ENCODE measurements at regions not wholly inside any gene's neighbourhood (a gene's known extent, or its start where the extent isn't known, plus 50 kb on each side); places are given as distances from the start of the nearest gene placed in this dataset.
A peak's percentile ranks its signal among the peaks of the same experiment; 100 is the strongest.

- TF ChIP-seq HIC2 (CRISPR knock-in tag; IDR thresholded peaks at IDR 0.05; ENCODE audit: low read depth): no peak
- no peak for TF ChIP-seq ZBTB1 (CRISPR knock-in tag; IDR thresholded peaks at IDR 0.05; ENCODE audit: borderline replicate concordance)
- no peak for TF ChIP-seq ZMYM4 (CRISPR knock-in tag; IDR thresholded peaks at IDR 0.05)
- no peak for TF ChIP-seq ZSCAN31 (CRISPR knock-in tag; IDR thresholded peaks at IDR 0.05; ENCODE audit: low read depth)
- no peak for TF ChIP-seq ZNF562 (CRISPR knock-in tag; IDR thresholded peaks at IDR 0.05; ENCODE audit: borderline replicate concordance)
- no peak for TF ChIP-seq MZF1 (CRISPR knock-in tag; IDR thresholded peaks at IDR 0.05; ENCODE audit: borderline replicate concordance)
- no peak for TF ChIP-seq ZNF275 (CRISPR knock-in tag; IDR thresholded peaks at IDR 0.05; ENCODE audit: borderline replicate concordance)
- TF ChIP-seq AKNA (CRISPR knock-in tag; IDR thresholded peaks at IDR 0.05; ENCODE audit: borderline replicate concordance): no peak
- no peak for TF ChIP-seq ZSCAN5A (CRISPR knock-in tag; IDR thresholded peaks at IDR 0.05; ENCODE audit: borderline replicate concordance)
- no peak for TF ChIP-seq SRY (CRISPR knock-in tag; IDR thresholded peaks at IDR 0.05)
- no peak for TF ChIP-seq YEATS4 (CRISPR knock-in tag; IDR thresholded peaks at IDR 0.05; ENCODE audit: borderline replicate concordance)
- no peak for TF ChIP-seq ZNF34 (CRISPR knock-in tag; IDR thresholded peaks at IDR 0.05; ENCODE audit: borderline replicate concordance)
- TF ChIP-seq GPBP1L1 (CRISPR knock-in tag; IDR thresholded peaks at IDR 0.05): no peak
- no peak for TF ChIP-seq TBP (CRISPR knock-in tag; IDR thresholded peaks at IDR 0.05)
- TF ChIP-seq ZNF362 (CRISPR knock-in tag; IDR thresholded peaks at IDR 0.05; ENCODE audit: borderline replicate concordance): no peak
- peak; percentile 70 for TF ChIP-seq BHLHE40 (IDR thresholded peaks at IDR 0.05; ENCODE audit: low read length)
- no peak for TF ChIP-seq KDM2A (CRISPR knock-in tag; IDR thresholded peaks at IDR 0.05; ENCODE audit: borderline replicate concordance, low read depth)
These were observed 280.5 kb downstream of the QKI start (continued) for GRCh38 chr6:163694988-163695398.

Measured in HepG2 (cell line).